Fibroblast of the aortic adventitia (primary cell): ENCODE measurements at regions not wholly inside any gene's neighbourhood (a gene's known extent, or its start where the extent isn't known, plus 50 kb on each side); places are given as distances from the start of the nearest gene placed in this dataset.

ENCODE experiments used
- DNase-seq: peaks from one replicate; pipeline ENCODE4 v3.0.0-alpha.2; 2010; ENCODE audit warnings: low read depth
- H3K4me3 ChIP-seq: 2 replicates; pipeline ENCODE4 v1.5.1; 2011; ENCODE audit warnings: low read depth, mild to moderate bottlenecking, control low read depth, low read length, moderate library complexity
- TF ChIP-seq, protein P1 (sequence below): IDR thresholded peaks from 2 replicates; pipeline ENCODE4 v1.5.1; 2011; ENCODE audit warnings: mild to moderate bottlenecking, low read length, control low read depth, inconsistent platforms; ENCODE audit not compliant: insufficient read depth

DNA sequence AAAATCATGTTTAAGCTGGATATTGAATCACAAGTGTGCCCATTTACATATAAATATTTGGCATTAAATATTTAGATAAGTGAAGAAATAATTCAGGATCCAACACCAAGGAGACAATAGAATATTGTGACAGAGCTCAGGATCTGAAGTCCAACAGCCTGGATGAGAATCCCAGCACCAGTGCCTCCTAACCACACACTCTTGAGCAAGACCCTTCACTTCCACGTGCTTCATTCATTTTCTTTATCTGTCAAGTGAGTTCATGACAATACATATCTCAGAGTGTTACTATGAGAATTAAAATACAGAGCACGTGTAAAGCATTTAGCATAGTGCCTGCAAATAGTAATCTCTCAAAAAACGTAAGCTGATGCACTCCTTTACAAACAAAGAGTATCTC, 78.4 kb upstream of the IKZF1 start:
- no peak for DNase-seq
- no peak overlapping the region for H3K4me3 ChIP-seq
- TF ChIP-seq, protein P1, sequence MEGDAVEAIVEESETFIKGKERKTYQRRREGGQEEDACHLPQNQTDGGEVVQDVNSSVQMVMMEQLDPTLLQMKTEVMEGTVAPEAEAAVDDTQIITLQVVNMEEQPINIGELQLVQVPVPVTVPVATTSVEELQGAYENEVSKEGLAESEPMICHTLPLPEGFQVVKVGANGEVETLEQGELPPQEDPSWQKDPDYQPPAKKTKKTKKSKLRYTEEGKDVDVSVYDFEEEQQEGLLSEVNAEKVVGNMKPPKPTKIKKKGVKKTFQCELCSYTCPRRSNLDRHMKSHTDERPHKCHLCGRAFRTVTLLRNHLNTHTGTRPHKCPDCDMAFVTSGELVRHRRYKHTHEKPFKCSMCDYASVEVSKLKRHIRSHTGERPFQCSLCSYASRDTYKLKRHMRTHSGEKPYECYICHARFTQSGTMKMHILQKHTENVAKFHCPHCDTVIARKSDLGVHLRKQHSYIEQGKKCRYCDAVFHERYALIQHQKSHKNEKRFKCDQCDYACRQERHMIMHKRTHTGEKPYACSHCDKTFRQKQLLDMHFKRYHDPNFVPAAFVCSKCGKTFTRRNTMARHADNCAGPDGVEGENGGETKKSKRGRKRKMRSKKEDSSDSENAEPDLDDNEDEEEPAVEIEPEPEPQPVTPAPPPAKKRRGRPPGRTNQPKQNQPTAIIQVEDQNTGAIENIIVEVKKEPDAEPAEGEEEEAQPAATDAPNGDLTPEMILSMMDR, result no peak

- no peak overlapping the region for H3K4me3 ChIP-seq
- no peak for DNase-seq
- TF ChIP-seq, protein P1, result no peak
These were observed 83.1 kb upstream of the IKZF1 start for GRCh38 chr7:50221433-50221832.

DNA sequence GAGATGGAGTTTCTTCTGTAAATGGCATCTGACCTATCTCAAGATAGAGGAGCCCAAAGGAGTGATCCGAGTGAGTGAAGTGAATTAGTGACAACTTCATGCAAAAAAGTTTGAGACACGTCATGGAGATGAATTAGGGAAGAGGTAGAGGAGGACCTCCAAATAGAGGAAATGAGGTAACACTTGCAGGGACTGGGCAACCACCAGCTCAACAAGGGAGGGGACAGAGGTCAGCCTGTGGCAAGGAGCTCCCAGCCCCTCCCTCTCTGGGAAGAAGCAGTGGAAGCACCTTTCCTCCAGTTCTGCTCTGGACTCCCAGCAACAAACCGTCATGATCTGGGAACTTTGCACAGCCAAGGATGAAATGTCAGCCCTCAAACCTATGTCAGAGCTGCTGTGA, 83.5 kb upstream of the IKZF1 start:
- no peak overlapping the region for H3K4me3 ChIP-seq
- DNase-seq, result no peak
- TF ChIP-seq, protein P1, result no peak

DNA sequence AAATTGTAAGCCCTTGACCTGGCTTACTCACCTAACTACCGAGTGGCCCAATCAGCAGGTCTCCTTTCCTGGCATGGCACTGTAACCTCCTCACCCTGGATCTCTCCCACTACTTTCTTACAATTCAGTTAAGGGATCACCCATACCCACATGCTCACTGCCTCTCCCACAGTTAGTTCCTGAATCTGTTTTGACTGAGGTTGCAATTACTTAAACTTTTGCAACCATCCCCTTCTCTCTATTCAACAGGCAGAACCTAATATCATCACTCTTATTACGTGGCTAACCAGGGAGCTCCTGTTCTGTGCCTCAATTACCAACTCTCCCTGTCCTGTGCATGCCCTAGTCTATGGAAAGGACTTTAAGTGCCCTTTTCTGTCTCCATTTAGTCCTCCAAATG, 84.2 kb upstream of the IKZF1 start:
- no peak overlapping the region for H3K4me3 ChIP-seq
- TF ChIP-seq, protein P1, result no peak
- no peak for DNase-seq

- TF ChIP-seq, protein P1, result no peak
- no peak overlapping the region for H3K4me3 ChIP-seq
- DNase-seq, result no peak
These were observed 86.7 kb upstream of the IKZF1 start for GRCh38 chr7:50217821-50218281.

DNA sequence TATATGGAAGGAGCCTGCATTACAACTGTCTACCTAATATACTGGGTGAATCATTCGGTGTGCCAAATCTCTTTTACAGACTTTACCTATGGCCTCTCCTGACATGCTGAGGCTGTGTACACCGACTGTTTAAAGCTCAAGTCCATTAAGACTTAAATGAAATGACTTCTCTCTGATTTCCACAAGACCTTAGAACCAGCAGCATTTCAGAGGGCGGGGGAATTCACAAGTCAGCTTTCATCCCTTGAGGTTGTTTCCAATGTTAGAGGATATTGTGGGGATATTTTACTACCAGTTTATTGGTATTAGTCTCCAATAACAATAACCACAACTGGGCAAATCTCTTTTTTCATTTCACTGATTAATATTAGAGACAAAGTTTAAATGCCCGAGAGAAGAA, 87.1 kb upstream of the IKZF1 start:
- DNase-seq, result no peak
- TF ChIP-seq, protein P1, result no peak
- H3K4me3 ChIP-seq, result no peak overlapping the region

DNA sequence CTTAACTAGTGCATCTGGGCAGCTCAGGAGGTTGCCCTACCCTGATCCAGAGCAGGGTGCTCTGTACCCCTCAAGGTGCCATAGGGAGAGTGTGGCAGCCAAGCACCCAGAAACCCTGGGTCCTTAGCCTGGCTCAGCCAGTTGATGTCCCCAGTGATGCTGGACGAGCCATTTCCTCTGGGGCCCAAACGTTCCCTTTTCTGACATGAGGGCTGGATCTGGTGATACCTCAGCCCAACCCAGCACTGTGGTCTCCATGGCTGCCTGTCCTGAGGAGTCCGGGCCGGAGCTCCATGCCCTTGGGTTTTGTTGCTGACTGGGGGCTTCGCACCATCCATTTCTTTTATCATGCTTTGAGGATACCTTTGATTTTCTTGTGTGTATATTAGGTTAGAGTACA, 87.9 kb upstream of the IKZF1 start:
- TF ChIP-seq, protein P1, result no peak
- H3K4me3 ChIP-seq, result no peak overlapping the region
- DNase-seq, result no peak
